H1 (cell line): ENCODE measurements at regions not wholly inside any gene's neighbourhood (a gene's known extent, or its start where the extent isn't known, plus 50 kb on each side); places are given as distances from the start of the nearest gene placed in this dataset.

Experiments used
- CTCF ChIA-PET: fragments of 300-600 bp; sonication (Branson Sonifier 250); formaldehyde crosslinking; loops from one replicate; lab custom pipeline; 2021; ENCODE audit not compliant: partially characterized antibody; lab: Charles Lee
- POLR2A ChIA-PET: fragments of 300-600 bp; sonication (Branson Sonifier 250); formaldehyde crosslinking; loops from one replicate; lab custom pipeline; 2021; ENCODE audit warnings: inconsistent platforms; ENCODE audit not compliant: partially characterized antibody; lab: Charles Lee
- DNase-seq, 2 experiments: peaks; one replicate each; pipeline versions ENCODE4 v3.0.0 to v3.0.0-alpha.2; 2010 to 2022; ENCODE audit warnings: low spot score in 2 of 2, low read depth in 1 of 2, mixed read lengths in 1 of 2
- FAIRE-seq: peaks from 2 replicates; lab custom pipeline; 2011; peaks lifted over from hg19 to GRCh38; lab: Jason Lieb, UNC
- H2AFZ ChIP-seq: 2 replicates; pipeline ENCODE4 v1.8.1; 2012; ENCODE audit warnings: low read length, inconsistent platforms
- H2AK5ac ChIP-seq: 2 replicates; pipeline ENCODE4 v1.6.1; 2013; ENCODE audit warnings: low read depth, low read length
- H2BK120ac ChIP-seq: replicated peaks from 2 replicates; pipeline ENCODE3; 2013; ENCODE audit warnings: low read depth, low read length, inconsistent platforms
- H2BK12ac ChIP-seq: 2 replicates; pipeline ENCODE4 v1.6.1; 2013; ENCODE audit warnings: low read depth, low read length
- H2BK15ac ChIP-seq: 2 replicates; pipeline ENCODE4 v1.6.1; 2013; ENCODE audit warnings: low read length
- H2BK20ac ChIP-seq: 2 replicates; pipeline ENCODE4 v1.6.1; 2013; ENCODE audit warnings: low read length
- H2BK5ac ChIP-seq: 2 replicates; pipeline ENCODE4 v1.6.1; 2013; ENCODE audit warnings: low read depth, low read length
- H3K14ac ChIP-seq: 2 replicates; pipeline ENCODE4 v1.6.1; 2013; ENCODE audit warnings: inconsistent platforms; ENCODE audit not compliant: insufficient read length
- H3K18ac ChIP-seq: 2 replicates; pipeline ENCODE4 v1.6.1; 2013; ENCODE audit warnings: low read length; ENCODE audit errors: extremely low read depth
- H3K23ac ChIP-seq: 2 replicates; pipeline ENCODE4 v1.6.1; 2013; ENCODE audit warnings: inconsistent platforms; ENCODE audit not compliant: insufficient read length
- H3K23me2 ChIP-seq: 2 replicates; pipeline ENCODE4 v1.6.1; 2013; ENCODE audit warnings: low read depth, low read length
- H3K27ac ChIP-seq: 2 replicates; pipeline ENCODE4 v1.6.1; 2011; ENCODE audit warnings: low read depth, low read length, inconsistent platforms
- H3K27me3 ChIP-seq, 4 experiments: replicated peaks in 1 of 4; 1 replicate in 1 of 4; 2 replicates in 3 of 4; pipeline versions ENCODE4 v1.6.1 to v1.8.1; 2011 to 2013; ENCODE audit warnings: low read length in 3 of 4, mild to moderate bottlenecking in 3 of 4, inconsistent platforms in 2 of 4, mixed read lengths in 2 of 4, moderate library complexity in 1 of 4; ENCODE audit not compliant: control insufficient read depth in 3 of 4, insufficient read depth in 3 of 4; ENCODE audit errors: extremely low read depth in 1 of 4
- H3K36me3 ChIP-seq, 4 experiments: 2 replicates each; pipeline versions ENCODE4 v1.6.1 to v1.8.1; 2011 to 2013; ENCODE audit warnings: mild to moderate bottlenecking in 4 of 4, low read length in 3 of 4, moderate library complexity in 2 of 4, control low read depth in 1 of 4, inconsistent platforms in 1 of 4; ENCODE audit not compliant: insufficient read depth in 4 of 4, control insufficient read depth in 2 of 4
- H3K4ac ChIP-seq: replicated peaks from 2 replicates; pipeline ENCODE3; 2013; ENCODE audit warnings: low read length, low read depth, mixed read lengths, inconsistent platforms; ENCODE audit not compliant: insufficient read length
- H3K4me1 ChIP-seq, 4 experiments: replicated peaks in 1 of 4; 1 replicate in 1 of 4; 2 replicates in 3 of 4; pipeline versions ENCODE4 v1.6.1 to v1.8.1; 2011 to 2013; ENCODE audit warnings: low read length in 3 of 4, inconsistent platforms in 2 of 4, mixed read lengths in 1 of 4; ENCODE audit not compliant: insufficient read depth in 4 of 4, control insufficient read depth in 3 of 4
- H3K4me2 ChIP-seq, 2 experiments: 2 replicates each; pipeline versions ENCODE4 v1.6.1 to v1.8.1; 2011 to 2013; ENCODE audit warnings: low read depth in 2 of 2, low read length in 2 of 2, control low read depth in 1 of 2, inconsistent platforms in 1 of 2, mild to moderate bottlenecking in 1 of 2; ENCODE audit not compliant: insufficient read depth in 1 of 2
- H3K4me3 ChIP-seq, 4 experiments: fragments of 200-600, 300-600 bp in 1 of 4; sonication (generic), shearing (Covaris generic), sonication (Bioruptor Twin) in 1 of 4; 2 replicates each; pipeline versions ENCODE4 v1.5.1 to v1.8.1; 2011 to 2016; ENCODE audit warnings: low read length in 4 of 4, low read depth in 3 of 4, control low read depth in 2 of 4, inconsistent platforms in 2 of 4, mild to moderate bottlenecking in 2 of 4, mixed read lengths in 1 of 4, moderate library complexity in 1 of 4; ENCODE audit not compliant: insufficient read depth in 2 of 4; ENCODE audit errors: extremely low read depth in 1 of 4
- H3K56ac ChIP-seq: replicated peaks from 2 replicates; pipeline ENCODE3; 2013; ENCODE audit warnings: low read depth, mild to moderate bottlenecking, mixed read lengths, low read length, inconsistent platforms; ENCODE audit not compliant: insufficient read length
- H3K79me1 ChIP-seq: 2 replicates; pipeline ENCODE4 v1.6.1; 2013; ENCODE audit warnings: low read depth, low read length, control low read depth
- H3K79me2 ChIP-seq, 2 experiments: 2 replicates each; pipeline versions ENCODE4 v1.6.1 to v1.8.1; 2012 to 2013; ENCODE audit warnings: low read length in 2 of 2, mild to moderate bottlenecking in 2 of 2, inconsistent platforms in 1 of 2; ENCODE audit not compliant: insufficient read depth in 2 of 2, control insufficient read depth in 1 of 2
- H3K9ac ChIP-seq, 4 experiments: replicated peaks in 1 of 4; 1 replicate in 1 of 4; 2 replicates in 3 of 4; pipeline versions ENCODE4 v1.6.1 to v1.8.1; 2011 to 2013; ENCODE audit warnings: low read depth in 3 of 4, low read length in 3 of 4, control low read depth in 2 of 4, mild to moderate bottlenecking in 2 of 4, moderate library complexity in 2 of 4, inconsistent platforms in 1 of 4; ENCODE audit errors: extremely low read depth in 1 of 4
- H3K9me3 ChIP-seq, 2 experiments: 2 replicates each; pipeline versions ENCODE4 v1.6.1 to v1.8.1; 2012 to 2013; ENCODE audit warnings: mild to moderate bottlenecking in 2 of 2, moderate library complexity in 2 of 2, control low read depth in 1 of 2, inconsistent platforms in 1 of 2, low read depth in 1 of 2, low read length in 1 of 2, mixed read lengths in 1 of 2; ENCODE audit not compliant: insufficient read depth in 2 of 2
- H4K20me1 ChIP-seq, 2 experiments: replicated peaks in 1 of 2; 2 replicates each; pipeline versions ENCODE3 to v1.8.1; 2011 to 2013; ENCODE audit warnings: inconsistent platforms in 2 of 2, low read length in 2 of 2, mild to moderate bottlenecking in 1 of 2; ENCODE audit not compliant: insufficient read depth in 2 of 2, control insufficient read depth in 1 of 2
- H4K5ac ChIP-seq: 2 replicates; pipeline ENCODE4 v1.6.1; 2013; ENCODE audit warnings: low read length, low read depth, mixed read lengths, inconsistent platforms; ENCODE audit not compliant: insufficient read length
- H4K8ac ChIP-seq: 2 replicates; pipeline ENCODE4 v1.8.0; 2013; ENCODE audit warnings: mild to moderate bottlenecking, moderate library complexity, low read length, inconsistent platforms; ENCODE audit not compliant: insufficient read depth; ENCODE audit errors: extremely low read depth
- H4K91ac ChIP-seq: replicated peaks from 2 replicates; pipeline ENCODE3; 2013; ENCODE audit warnings: low read length, mixed read lengths, inconsistent platforms; ENCODE audit not compliant: insufficient read length
- ZNF274 ChIP-seq: IDR thresholded peaks from 2 replicates; pipeline ENCODE4 v1.7.0; 2012; ENCODE audit warnings: low read length, borderline replicate concordance; ENCODE audit errors: extremely low read depth
- WGBS, 2 experiments: shearing (Covaris generic) in 1 of 2; methylation state at CpG; one replicate each; pipeline versions ENCODE4 v1.1.6 to v1.1.7; 2013 to 2015; ENCODE audit warnings: low lambda C conversion rate in 2 of 2, mixed read lengths in 2 of 2, inconsistent platforms in 1 of 2, low coverage in 1 of 2, missing lambda C conversion rate in 1 of 2; ENCODE audit not compliant: insufficient replicate concordance in 2 of 2, insufficient coverage in 1 of 2, insufficient read length in 1 of 2; ENCODE audit errors: extremely low coverage in 1 of 2, missing lambda C conversion rate in 1 of 2; 5-methylcytosine and 5-hydroxymethylcytosine counted together

DNA sequence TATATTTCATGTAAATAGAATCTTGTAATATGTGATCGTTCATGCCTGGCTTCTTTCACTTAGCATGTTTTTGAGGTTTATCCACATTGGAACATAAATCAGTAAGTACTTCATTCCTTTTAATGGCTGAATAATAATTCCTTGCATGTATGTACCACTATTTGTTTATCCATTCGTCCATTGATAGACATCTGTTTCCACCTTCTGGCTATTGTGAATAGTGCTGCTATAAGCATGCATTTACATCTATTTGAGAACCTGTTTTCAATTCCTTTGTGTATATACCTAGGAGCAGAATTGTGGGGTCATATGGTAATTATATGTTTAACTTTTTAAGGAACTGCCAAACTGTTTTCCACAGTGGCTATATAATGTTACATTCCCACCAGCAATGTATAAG is 356.7 kb upstream of the DIPK2B start:
- Histone ChIP-seq H2BK5ac (no peak overlapping the region), H3K9me3 (no peaks in the 10 kb centered on the region), H2BK20ac (no peak overlapping the region), H2AK5ac (no peak overlapping the region), H3K27ac (no peak overlapping the region), H3K56ac (no peak overlapping the region), H2BK120ac (no peak overlapping the region), H3K4me1 (no peaks in the 10 kb centered on the region), H4K20me1 (no peaks in the 10 kb centered on the region), H3K4ac (no peak overlapping the region), H3K18ac (no peak overlapping the region), H4K91ac (no peak overlapping the region), H3K23me2 (no peaks in the 10 kb centered on the region), H3K36me3 (no peaks in the 10 kb centered on the region), H3K79me2 (no peaks in the 10 kb centered on the region), H3K4me3 (no peak overlapping the region), H3K14ac (no peak overlapping the region), H3K4me2 (no peak overlapping the region), H2BK12ac (no peak overlapping the region), H2AFZ (no peak overlapping the region), H3K9ac (no peak overlapping the region), H3K79me1 (no peaks in the 10 kb centered on the region), H2BK15ac (no peak overlapping the region), H3K23ac (no peak overlapping the region), H4K5ac (no peak overlapping the region), H4K8ac (no peak overlapping the region)
- FAIRE-seq = no peak
- DNase-seq = no peak
- CTCF ChIA-PET = no interaction called here
- WGBS, 2 experiments = 44% methylated on average over 2 of the region's 2 CpGs; no CpG with 5 or more reads in 1 of the 2 experiments
- TF ChIP-seq ZNF274 = no peak
- TF ChIP-seq, all 59 proteins: peak for 0
- no peaks in the 10 kb centered on the region for H3K27me3 ChIP-seq
- POLR2A ChIA-PET = no interaction called here
